GM12878 (cell line): ENCODE measurements at regions not wholly inside any gene's neighbourhood (a gene's known extent, or its start where the extent isn't known, plus 50 kb on each side); places are given as distances from the start of the nearest gene placed in this dataset.

Source experiments
- CEBPZ ChIP-seq: fragments of 150-350 bp; IDR thresholded peaks from 2 replicates; pipeline ENCODE4 v1.6.1; 2016; ENCODE audit warnings: low read depth, low read length
- HDAC2 ChIP-seq: fragments of 200-600 bp; sonication (generic); IDR thresholded peaks from 2 replicates; pipeline ENCODE4 v1.6.1; 2017
- PBX3 ChIP-seq: IDR thresholded peaks from 2 replicates; pipeline ENCODE4 v1.6.1; 2011; ENCODE audit warnings: mild to moderate bottlenecking, low read depth, low read length, moderate library complexity; ENCODE audit not compliant: insufficient replicate concordance

- no peak for TF ChIP-seq CEBPZ
- TF ChIP-seq HDAC2, result no peak
- TF ChIP-seq PBX3, result no peak
These were observed 65.9 kb upstream of the POMGNT2 start for GRCh38 chr3:43171748-43172147.
